HG03175 (cell line): ENCODE measurements at regions not wholly inside any gene's neighbourhood (a gene's known extent, or its start where the extent isn't known, plus 50 kb on each side); places are given as distances from the start of the nearest gene placed in this dataset.

ENCODE experiments used
- ATAC-seq: cut with Tn5 transposase; IDR thresholded peaks from one replicate; pipeline ENCODE4 v1.9.1; 2021; ENCODE audit warnings: mild to moderate bottlenecking, moderate library complexity; ENCODE audit not compliant: unreplicated experiment

- no peak for ATAC-seq
These were observed 145.1 kb upstream of the THRB start for GRCh38 chr3:24639481-24640329.

DNA sequence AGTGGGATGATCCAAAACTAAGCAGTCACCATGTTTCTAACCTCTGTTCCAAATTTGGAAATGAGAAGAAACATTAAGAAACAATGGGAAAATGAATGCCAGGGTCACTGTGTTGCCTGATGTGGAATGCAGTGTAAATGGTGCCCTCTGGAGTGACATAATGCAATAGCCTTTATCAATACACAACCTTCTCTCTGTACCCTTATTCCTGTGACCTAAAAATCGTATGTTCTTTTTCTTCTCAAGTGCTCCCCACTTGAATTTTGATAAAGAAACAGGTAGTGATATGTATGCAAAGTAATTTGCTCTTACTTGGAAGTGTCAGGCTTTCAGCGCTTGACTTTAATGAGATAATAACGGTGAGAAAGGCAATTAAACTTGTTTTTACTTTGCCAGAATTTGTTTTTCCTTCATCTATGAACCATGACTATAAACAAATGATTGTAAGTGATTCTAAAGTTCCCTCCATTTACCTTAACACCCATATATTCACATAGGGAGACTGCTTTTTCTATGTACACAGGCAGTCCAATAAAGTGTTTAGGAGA is 145.8 kb upstream of the THRB start:
- ATAC-seq = no peak

DNA sequence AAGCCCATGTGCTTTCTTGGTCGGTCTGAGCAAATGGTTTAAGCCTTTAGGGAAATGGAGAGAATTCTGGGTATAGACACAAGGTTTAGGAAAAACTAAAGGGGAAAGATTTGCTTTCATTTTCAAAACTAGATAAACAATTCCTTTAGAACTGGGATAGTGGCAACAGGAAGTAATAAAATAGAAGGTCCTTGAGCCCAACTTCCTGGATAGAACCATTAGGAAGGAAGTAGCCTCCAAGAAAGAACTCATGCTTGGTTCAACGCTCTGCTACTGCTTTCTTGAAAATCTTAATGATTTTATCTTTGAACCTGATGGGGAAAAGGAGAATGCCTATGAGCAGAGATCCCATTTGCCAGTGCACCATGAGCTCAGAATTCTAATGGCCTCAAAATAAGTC is 147.0 kb upstream of the THRB start:
- ATAC-seq = no peak

DNA sequence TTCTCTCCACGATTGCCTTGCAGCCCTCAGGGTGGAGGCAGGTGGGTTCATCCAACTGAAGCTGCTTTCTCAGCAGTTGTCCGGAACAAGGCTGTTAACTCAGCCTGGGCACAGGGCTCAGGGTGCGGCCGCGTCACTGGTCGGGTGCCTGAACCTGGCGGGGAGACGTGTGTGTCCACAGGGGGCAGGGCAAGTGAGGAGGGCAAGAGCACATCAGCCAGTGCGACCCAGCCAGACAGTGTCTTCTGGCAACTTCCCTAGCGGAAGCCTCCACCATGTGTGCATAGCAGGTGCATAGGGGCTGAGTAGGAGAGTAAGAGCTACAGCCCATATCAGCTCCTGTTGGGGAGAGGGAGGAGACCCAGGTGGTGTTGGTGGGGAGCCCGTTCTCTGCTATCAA is 150.4 kb upstream of the THRB start:
- no peak for ATAC-seq

DNA sequence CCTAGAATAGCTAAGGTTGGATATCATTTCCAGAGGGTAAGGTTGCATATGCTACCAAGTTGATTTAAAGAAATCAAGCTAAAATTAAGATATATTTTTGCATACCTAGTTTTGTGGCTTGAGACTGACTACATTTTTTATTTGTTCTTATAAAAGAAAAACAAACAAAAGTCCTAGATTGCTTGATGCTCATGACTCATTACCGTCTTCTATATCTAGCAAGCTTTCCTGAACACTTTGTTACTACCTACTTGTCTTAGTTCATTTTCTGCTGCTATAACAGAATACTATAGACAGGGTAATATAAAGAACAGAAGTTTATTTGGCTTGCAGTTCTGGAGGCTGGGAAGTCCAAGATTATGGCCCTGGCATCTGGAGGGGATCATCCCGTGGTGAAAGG is 152.1 kb upstream of the THRB start:
- ATAC-seq = no peak

GRCh38 chr3:24648063-24648462 is 153.4 kb upstream of the THRB start:
- ATAC-seq = no peak

DNA sequence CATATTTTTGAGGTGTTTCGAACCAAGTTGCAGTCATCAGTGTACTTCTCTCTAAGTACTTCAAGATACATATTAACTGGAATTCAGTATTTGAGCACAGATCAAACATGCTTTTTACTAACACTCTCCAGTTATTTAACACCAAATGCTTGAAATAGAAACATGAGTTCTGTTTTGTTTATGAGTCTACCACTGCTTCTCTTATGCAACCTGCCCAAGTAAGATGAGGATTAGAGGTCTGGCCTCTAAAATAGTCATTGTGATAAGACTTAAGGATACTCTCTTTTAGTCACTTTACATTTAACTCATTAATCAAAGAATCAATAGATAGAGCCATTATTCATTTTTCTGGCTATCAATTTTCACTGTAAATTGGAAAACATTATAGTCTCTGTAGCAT is 156.2 kb upstream of the THRB start:
- no peak for ATAC-seq

GRCh38 chr3:24657870-24658510 is 163.3 kb upstream of the THRB start:
- no peak for ATAC-seq

DNA sequence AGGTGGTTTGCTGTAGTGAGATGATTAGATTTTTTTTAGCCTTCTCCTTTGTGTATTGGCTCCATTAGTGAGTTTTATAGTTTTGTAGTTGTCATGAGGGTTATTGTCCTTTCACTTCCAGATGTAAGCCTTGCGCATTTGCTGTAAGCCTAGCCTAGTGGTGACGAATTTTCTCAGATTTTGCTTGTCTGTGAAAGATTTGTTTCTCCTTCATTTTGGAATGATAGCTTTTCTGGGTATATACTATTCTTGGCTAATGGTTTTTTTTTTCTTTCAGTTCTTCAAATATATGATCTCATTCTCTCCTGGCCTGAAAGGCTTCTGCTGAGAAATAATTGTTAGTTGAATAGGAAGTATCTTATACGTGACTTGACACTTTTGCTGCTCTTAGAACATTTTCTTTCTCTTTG is 166.5 kb upstream of the THRB start:
- no peak for ATAC-seq

DNA sequence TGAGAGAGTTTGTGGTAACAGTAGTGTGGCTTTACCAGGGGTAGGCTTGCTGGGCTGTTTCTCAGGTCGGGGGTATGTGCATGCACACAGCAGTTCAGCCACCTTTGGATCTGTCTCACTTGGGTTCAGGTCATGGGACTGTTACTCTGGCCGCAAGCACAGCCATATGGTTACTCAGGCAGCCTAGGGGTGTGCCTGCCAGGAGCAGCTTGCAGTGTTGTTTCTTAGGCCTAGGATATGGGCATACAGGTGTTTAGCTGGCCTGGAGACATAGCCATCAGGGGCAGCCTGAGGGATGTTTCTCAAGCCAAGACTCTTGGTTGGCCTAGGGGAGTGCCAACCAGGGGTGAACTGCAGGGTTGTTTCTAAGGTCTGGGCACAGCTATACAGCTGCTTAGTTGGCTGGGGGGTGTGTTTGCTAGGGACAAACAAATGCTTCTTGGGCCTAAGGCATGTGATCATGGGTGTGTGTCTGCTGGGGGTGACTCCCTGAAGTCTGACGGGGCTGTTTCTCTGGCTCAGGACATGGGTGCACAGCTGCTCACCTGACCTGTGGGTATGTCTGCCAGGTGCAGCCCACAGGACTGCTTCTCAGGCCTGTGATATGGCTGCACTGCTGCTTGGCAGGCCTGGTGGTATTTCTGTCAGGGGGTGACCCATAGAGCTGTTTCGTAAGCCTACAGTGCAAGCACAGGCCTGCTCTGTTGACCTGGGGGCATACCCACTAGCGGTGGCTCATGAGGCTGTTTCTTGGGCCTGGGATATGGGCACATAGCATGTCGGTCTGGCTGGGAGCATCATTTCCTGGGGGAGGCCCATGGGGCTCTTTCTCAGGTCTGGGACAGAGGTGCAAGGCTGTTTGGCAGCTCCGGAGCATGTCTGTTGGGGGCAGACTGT is 168.0 kb upstream of the THRB start:
- no peak for ATAC-seq

GRCh38 chr3:24663406-24663805 is 168.8 kb upstream of the THRB start:
- ATAC-seq = no peak

DNA sequence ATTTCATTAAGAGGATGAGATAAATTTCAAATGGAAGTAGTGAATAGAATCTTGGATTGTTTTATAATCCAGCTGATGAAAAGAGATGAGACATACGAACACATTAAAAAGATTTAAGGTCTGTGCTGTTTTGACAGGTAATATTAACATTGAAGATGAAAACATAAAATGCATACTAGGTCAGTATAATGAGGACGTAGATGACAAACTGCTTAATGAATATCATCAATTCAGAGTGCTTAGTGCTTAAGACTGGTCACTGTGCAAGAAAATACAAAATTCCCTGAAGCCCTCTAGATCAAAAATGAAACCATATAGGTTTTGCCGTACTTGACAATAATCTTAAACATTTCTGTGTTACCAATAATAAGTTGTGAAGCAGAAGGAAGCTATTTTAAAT is 173.4 kb upstream of the THRB start:
- no peak for ATAC-seq

DNA sequence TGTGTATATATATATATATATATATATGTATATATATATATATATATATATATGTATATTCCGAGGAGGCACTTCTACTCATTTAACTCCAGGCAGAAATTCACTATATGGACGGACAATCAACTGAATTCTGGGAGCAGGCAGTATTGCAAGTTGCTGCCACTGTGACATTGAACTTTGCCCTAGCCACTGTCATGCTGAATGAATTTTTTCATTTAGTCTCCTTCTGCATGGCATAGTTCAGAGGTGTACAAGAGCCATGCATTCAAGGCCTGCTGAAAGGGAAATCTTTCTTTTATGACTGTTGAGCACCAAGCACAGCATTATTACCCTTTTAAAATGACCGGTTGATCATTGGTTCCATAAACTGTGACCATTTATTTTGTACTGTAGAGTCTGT is 176.2 kb upstream of the THRB start:
- ATAC-seq = no peak

- ATAC-seq = no peak
These were observed 178.9 kb upstream of the THRB start for GRCh38 chr3:24673596-24673995.

DNA sequence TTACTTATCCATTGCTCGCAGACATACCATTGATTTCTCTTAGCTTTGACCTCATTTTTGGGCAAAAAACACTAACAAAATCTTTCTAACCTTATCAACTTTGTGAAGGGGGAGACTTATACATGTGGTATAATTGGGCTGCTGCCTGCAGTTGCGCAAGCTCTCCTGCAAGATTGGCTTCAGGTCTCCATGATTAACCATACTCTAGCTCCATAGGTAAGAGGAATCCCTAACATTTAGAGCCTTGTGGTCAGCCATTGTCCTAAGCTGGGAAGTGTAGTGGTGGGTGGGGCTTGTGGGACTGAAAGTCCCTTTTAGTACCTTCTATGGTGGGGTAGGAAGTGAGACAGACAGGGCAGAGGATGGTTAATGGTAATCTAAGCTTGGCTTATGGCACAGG is 179.6 kb upstream of the THRB start:
- ATAC-seq = no peak

DNA sequence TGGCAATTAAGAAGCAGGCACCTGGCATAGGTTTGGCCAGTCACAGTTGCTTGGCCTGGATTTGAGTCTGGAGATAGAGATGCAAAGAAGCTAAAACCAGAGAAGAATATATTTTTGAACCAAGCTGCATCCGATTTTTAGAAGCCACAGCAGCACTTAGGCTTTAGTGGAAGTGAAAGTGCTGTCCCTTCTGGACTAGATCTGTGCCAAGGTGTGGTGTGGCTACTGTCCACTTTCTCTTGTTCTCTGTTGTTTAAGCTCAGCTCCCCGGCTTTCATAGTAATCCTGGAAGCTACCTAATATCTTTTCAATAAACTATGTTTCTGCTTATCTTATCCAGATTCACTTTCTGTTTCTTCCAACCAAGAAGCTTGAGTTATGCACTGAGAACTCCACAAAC is 183.4 kb upstream of the THRB start:
- ATAC-seq = no peak

- no peak for ATAC-seq
These were observed 183.8 kb upstream of the THRB start for GRCh38 chr3:24678421-24678865.

GRCh38 chr3:24679429-24679828 is 184.8 kb upstream of the THRB start:
- ATAC-seq = no peak

- ATAC-seq = peak; percentile 81
These were observed 185.7 kb upstream of the THRB start for GRCh38 chr3:24680214-24680967.

DNA sequence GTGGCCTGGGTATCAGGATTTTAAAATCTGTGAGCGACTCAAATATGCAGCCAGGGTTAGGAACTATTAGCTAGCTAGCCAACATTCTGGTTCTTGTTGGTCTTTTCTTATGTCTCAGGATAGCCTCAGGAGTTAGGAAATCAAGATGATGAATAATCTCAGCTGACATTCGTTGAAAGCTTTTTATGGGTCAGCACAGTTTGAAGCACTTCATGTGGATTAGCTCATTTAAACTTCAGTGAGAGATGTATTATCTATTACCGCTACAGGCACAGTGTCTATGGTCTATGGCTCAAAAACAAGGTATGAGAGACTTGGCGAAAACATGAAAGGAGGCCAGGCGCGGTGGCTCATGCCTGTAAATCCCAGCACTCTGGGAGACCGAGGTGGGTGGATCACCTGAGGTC is 187.5 kb upstream of the THRB start:
- ATAC-seq = no peak
